ENCODE measurements at regions not wholly inside any gene's neighbourhood (a gene's known extent, or its start where the extent isn't known, plus 50 kb on each side); places are given as distances from the start of the nearest gene placed in this dataset.

DNA sequence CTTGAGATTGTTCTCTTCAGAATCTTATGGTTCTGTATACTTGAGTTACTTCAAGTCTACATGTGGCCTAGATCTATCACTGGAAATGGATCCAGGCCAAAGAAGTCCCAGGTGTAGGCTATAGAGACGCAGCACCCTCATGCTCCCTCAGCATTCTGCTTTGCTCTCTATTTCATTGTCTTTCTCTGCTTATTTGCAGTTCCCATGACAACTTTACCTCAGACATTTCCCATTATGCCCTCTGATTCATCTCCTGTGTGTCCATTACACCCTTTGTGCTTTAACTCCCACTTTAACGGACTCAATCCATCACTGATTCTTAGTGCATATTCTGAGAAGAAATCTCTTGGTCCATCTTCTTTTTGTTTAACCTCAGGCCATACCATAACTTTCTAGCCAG lies 236.9 kb upstream of the NRIP1 start:
- TF ChIP-seq, protein P1, sequence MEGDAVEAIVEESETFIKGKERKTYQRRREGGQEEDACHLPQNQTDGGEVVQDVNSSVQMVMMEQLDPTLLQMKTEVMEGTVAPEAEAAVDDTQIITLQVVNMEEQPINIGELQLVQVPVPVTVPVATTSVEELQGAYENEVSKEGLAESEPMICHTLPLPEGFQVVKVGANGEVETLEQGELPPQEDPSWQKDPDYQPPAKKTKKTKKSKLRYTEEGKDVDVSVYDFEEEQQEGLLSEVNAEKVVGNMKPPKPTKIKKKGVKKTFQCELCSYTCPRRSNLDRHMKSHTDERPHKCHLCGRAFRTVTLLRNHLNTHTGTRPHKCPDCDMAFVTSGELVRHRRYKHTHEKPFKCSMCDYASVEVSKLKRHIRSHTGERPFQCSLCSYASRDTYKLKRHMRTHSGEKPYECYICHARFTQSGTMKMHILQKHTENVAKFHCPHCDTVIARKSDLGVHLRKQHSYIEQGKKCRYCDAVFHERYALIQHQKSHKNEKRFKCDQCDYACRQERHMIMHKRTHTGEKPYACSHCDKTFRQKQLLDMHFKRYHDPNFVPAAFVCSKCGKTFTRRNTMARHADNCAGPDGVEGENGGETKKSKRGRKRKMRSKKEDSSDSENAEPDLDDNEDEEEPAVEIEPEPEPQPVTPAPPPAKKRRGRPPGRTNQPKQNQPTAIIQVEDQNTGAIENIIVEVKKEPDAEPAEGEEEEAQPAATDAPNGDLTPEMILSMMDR (IDR thresholded peaks at IDR 0.05): no peak
- TF ChIP-seq REST (IDR thresholded peaks at IDR 0.05; ENCODE audit: insufficient read depth in 1 of 2, low read depth in 2 of 2, low read length in 1 of 2) (no peak), POLR2AphosphoS5 (IDR thresholded peaks at IDR 0.05; ENCODE audit: low read depth, low read length) (no peak), SIN3A (IDR thresholded peaks at IDR 0.05; ENCODE audit: borderline replicate concordance, insufficient read depth, low read depth, low read length) (no peak), TCF7L2 (IDR thresholded peaks at IDR 0.05; ENCODE audit: low read depth, low read length) (no peak)

Data from Panc1 (cell line).